ENCODE measurements at regions not wholly inside any gene's neighbourhood (a gene's known extent, or its start where the extent isn't known, plus 50 kb on each side); places are given as distances from the start of the nearest gene placed in this dataset.

GRCh38 chr5:143716881-143717280 lies 95.1 kb upstream of the HMHB1 start (continued):
- no peak for TF ChIP-seq REST (IDR thresholded peaks at IDR 0.05; ENCODE audit: borderline replicate concordance)
- no peak for TF ChIP-seq REST (CRISPR knock-in tag; IDR thresholded peaks at IDR 0.05; ENCODE audit: low read depth)
- TF ChIP-seq ZFX (CRISPR knock-in tag; IDR thresholded peaks at IDR 0.05), result no peak
- TF ChIP-seq FOSL1 (tag; conservative IDR thresholded peaks at IDR 0.05), result no peak
- TF ChIP-seq KDM4B (IDR thresholded peaks at IDR 0.05; ENCODE audit: borderline replicate concordance in 2 of 2, low read depth in 1 of 2), result no peak

Data from K562 (cell line).